ENCODE measurements at regions not wholly inside any gene's neighbourhood (a gene's known extent, or its start where the extent isn't known, plus 50 kb on each side); places are given as distances from the start of the nearest gene placed in this dataset.

GRCh38 chr22:22744412-22745224, 100.2 kb downstream of the GGTLC2 start:
- DNase-seq (ENCODE audit: low read depth in 3 of 3): no peak

- DNase-seq (ENCODE audit: low read depth in 3 of 3): peak in 1 of 3 experiments; percentile 30
Observed at GRCh38 chr22:22745225-22746060, 101.0 kb downstream of the GGTLC2 start.

GRCh38 chr22:22746061-22746962, 101.9 kb downstream of the GGTLC2 start:
- DNase-seq (ENCODE audit: low read depth in 3 of 3): no peak

- DNase-seq (ENCODE audit: low read depth in 3 of 3): no peak
Observed at GRCh38 chr22:22746963-22747933, 102.8 kb downstream of the GGTLC2 start.

GRCh38 chr22:22748297-22748743, 103.9 kb downstream of the GGTLC2 start:
- DNase-seq (ENCODE audit: low read depth in 3 of 3): peak in 1 of 3 experiments; percentile 37

GRCh38 chr22:22748756-22749155, 104.3 kb downstream of the GGTLC2 start:
- DNase-seq (ENCODE audit: low read depth in 3 of 3): no peak

GRCh38 chr22:22749167-22749758, 104.8 kb downstream of the GGTLC2 start:
- no peak for DNase-seq (ENCODE audit: low read depth in 3 of 3)

GRCh38 chr22:22750335-22751042, 106.1 kb downstream of the GGTLC2 start:
- no peak for DNase-seq (ENCODE audit: low read depth in 3 of 3)

- no peak for DNase-seq (ENCODE audit: low read depth in 3 of 3)
Observed at GRCh38 chr22:22751043-22751603, 106.7 kb downstream of the GGTLC2 start.

GRCh38 chr22:22752199-22752555, 107.8 kb downstream of the GGTLC2 start:
- no peak for DNase-seq (ENCODE audit: low read depth in 3 of 3)

- DNase-seq (ENCODE audit: low read depth in 3 of 3): no peak
Observed at GRCh38 chr22:22752556-22753477, 108.4 kb downstream of the GGTLC2 start.

GRCh38 chr22:22753526-22754267, 109.3 kb downstream of the GGTLC2 start:
- DNase-seq (ENCODE audit: low read depth in 3 of 3): peak; percentile 54 to 72 (median 58)

GRCh38 chr22:22754268-22754657, 109.8 kb downstream of the GGTLC2 start:
- no peak for DNase-seq (ENCODE audit: low read depth in 3 of 3)

- DNase-seq (ENCODE audit: low read depth in 3 of 3): no peak
Observed at GRCh38 chr22:22754961-22755777, 110.8 kb downstream of the GGTLC2 start.

- no peak for DNase-seq (ENCODE audit: low read depth in 3 of 3)
Observed at GRCh38 chr22:22755778-22756100, 111.3 kb downstream of the GGTLC2 start.

GRCh38 chr22:22756109-22756508, 111.7 kb downstream of the GGTLC2 start:
- no peak for DNase-seq (ENCODE audit: low read depth in 3 of 3)

Measured in stimulated activated CD4-positive, alpha-beta T cell treated with anti-CD3 and anti-CD28 coated beads, TNF-alpha, amount 100 ng/mL, for 24 hours (primary cell).